Lung (tissue), 11 donors: ENCODE measurements at regions not wholly inside any gene's neighbourhood (a gene's known extent, or its start where the extent isn't known, plus 50 kb on each side); places are given as distances from the start of the nearest gene placed in this dataset.

Experiments
- ATAC-seq: fragments of 200-7000 bp; cut with Tn5 transposase; one replicate; pipeline ENCODE4 v1.9.1; 2020; ENCODE audit warnings: moderate number of reproducible peaks; ENCODE audit not compliant: insufficient read depth, low FRiP score
- DNase-seq, 3 donors: peaks; one replicate each; pipeline ENCODE4 v3.0.0-alpha.2; 2013 to 2017
- H3K27ac ChIP-seq, 2 donors: one replicate each; pipeline ENCODE4 v1.5.1; 2013; ENCODE audit warnings: mild to moderate bottlenecking in 2 of 2, moderate library complexity in 2 of 2, control low read depth in 1 of 2, inconsistent platforms in 1 of 2, low read depth in 1 of 2, low read length in 1 of 2
- H3K27me3 ChIP-seq, 3 donors: one replicate each; pipeline ENCODE4 v1.5.1; 2013; ENCODE audit warnings: low read length in 2 of 3; ENCODE audit not compliant: control insufficient read depth in 3 of 3, insufficient read depth in 3 of 3
- H3K36me3 ChIP-seq, 4 donors: one replicate each; pipeline ENCODE4 v1.5.1; 2013; ENCODE audit warnings: low read length in 4 of 4, mild to moderate bottlenecking in 1 of 4, moderate library complexity in 1 of 4; ENCODE audit not compliant: control insufficient read depth in 4 of 4, insufficient read depth in 4 of 4
- H3K4me1 ChIP-seq, 5 donors: one replicate each; pipeline ENCODE4 v1.5.1; 2013; ENCODE audit warnings: low read length in 5 of 5, mild to moderate bottlenecking in 2 of 5, moderate library complexity in 1 of 5; ENCODE audit not compliant: control insufficient read depth in 5 of 5, insufficient read depth in 5 of 5
- H3K4me3 ChIP-seq: one replicate; pipeline ENCODE4 v1.5.1; 2013; ENCODE audit warnings: mild to moderate bottlenecking, control low read depth, moderate library complexity
- H3K9ac ChIP-seq, 2 donors: one replicate each; pipeline ENCODE4 v1.5.1; 2013; ENCODE audit warnings: low read length in 2 of 2, control low read depth in 1 of 2; ENCODE audit not compliant: insufficient read depth in 1 of 2
- H3K9me3 ChIP-seq, 4 donors: one replicate each; pipeline ENCODE4 v1.5.1; 2013; ENCODE audit warnings: low read length in 3 of 4, mild to moderate bottlenecking in 1 of 4, moderate library complexity in 1 of 4; ENCODE audit not compliant: control insufficient read depth in 4 of 4, insufficient read depth in 3 of 4
- CTCF ChIP-seq: IDR thresholded peaks from 2 replicates; pipeline ENCODE4 v1.5.1; 2012; ENCODE audit warnings: mild to moderate bottlenecking; ENCODE audit errors: control extremely low read depth, extremely low read depth
- WGBS, 2 donors: extraction: QIAGEN DNeasy Blood & Tissue Kit; methylation state at CpG; one replicate each; pipeline ENCODE4 v1.1.7; 2013; 5-methylcytosine and 5-hydroxymethylcytosine counted together
- donor health status: control.
- donor health status: control.
- donor health status: Bipolar disorder and iron deficiency.
- donor health status: healthy.
- donor health status: DM: yes; HTN: yes; CAD: no.

GRCh38 chr2:193475038-193475437 lies 1280.3 kb upstream of the TMEFF2 start:
- DNase-seq (no peak), ATAC-seq (no peak)
- Histone ChIP-seq H3K36me3 (no peaks in the 10 kb centered on the region), H3K4me3 (no peak overlapping the region), H3K9me3 (peaks cover 0 to 3% (median 0%) of the 10 kb centered on the region in 4 donors), H3K27ac (no peak overlapping the region), H3K9ac (no peak overlapping the region), H3K4me1 (no peaks in the 10 kb centered on the region), H3K27me3 (no peaks in the 10 kb centered on the region)
- no peak for TF ChIP-seq CTCF
- WGBS, 2 donors: 69 to 86% methylated on average over 3 of the region's 3 CpGs

DNA sequence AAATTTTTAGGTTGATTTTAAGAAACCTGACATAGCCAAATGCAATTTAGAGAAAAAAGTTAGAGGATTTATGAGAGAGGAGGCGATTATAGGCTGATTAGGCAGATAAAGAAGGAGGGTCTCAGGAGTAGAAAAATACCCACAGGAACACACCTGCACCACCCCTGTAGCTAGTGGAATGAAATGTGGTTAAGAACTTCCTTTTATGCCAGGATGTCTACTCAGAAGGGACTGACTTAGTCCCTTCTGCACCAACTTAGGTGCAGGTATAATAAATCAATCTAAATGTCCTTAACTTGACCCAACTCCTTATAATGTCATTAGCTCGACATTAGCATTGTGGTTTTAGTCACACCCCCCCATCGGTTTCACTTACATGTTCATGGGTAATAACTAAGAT lies 1274.5 kb upstream of the TMEFF2 start:
- H3K27ac ChIP-seq: no peak overlapping the region
- no peaks in the 10 kb centered on the region for H3K27me3 ChIP-seq
- no peak for TF ChIP-seq CTCF
- H3K9ac ChIP-seq: no peak overlapping the region
- H3K4me1 ChIP-seq: no peaks in the 10 kb centered on the region
- DNase-seq (no peak), ATAC-seq (no peak)
- peaks cover 0 to 3% (median 0%) of the 10 kb centered on the region in 4 donors for H3K9me3 ChIP-seq
- 46 to 63% methylated on average over 3 of the region's 3 CpGs for WGBS, 2 donors
- no peaks in the 10 kb centered on the region for H3K36me3 ChIP-seq
- H3K4me3 ChIP-seq: no peak overlapping the region

GRCh38 chr2:193467276-193467987 lies 1272.7 kb upstream of the TMEFF2 start:
- H3K27me3 ChIP-seq: no peaks in the 10 kb centered on the region
- no peak overlapping the region for H3K27ac ChIP-seq
- no peaks in the 10 kb centered on the region for H3K36me3 ChIP-seq
- H3K4me1 ChIP-seq: no peaks in the 10 kb centered on the region
- no peak overlapping the region for H3K4me3 ChIP-seq
- no peak overlapping the region for H3K9ac ChIP-seq
- DNase-seq (no peak), ATAC-seq (no peak)
- no peak for TF ChIP-seq CTCF
- H3K9me3 ChIP-seq: no peaks in the 10 kb centered on the region

- H3K9me3 ChIP-seq: no peaks in the 10 kb centered on the region
- TF ChIP-seq CTCF: no peak
Observed at GRCh38 chr2:193463011-193463410, 1268.3 kb upstream of the TMEFF2 start.

More at GRCh38 chr2:193463011-193463410, 1268.3 kb upstream of the TMEFF2 start:
- no peak for ATAC-seq
- 91% methylated on average over 3 of the region's 3 CpGs for WGBS, 2 donors
- H3K4me3 ChIP-seq: no peak overlapping the region
- H3K36me3 ChIP-seq: no peaks in the 10 kb centered on the region
- H3K27me3 ChIP-seq: no peaks in the 10 kb centered on the region
- no peaks in the 10 kb centered on the region for H3K4me1 ChIP-seq
- no peak for DNase-seq
- H3K9ac ChIP-seq: no peak overlapping the region
- H3K27ac ChIP-seq: no peak overlapping the region
